GM21390 (cell line): ENCODE measurements at regions not wholly inside any gene's neighbourhood (a gene's known extent, or its start where the extent isn't known, plus 50 kb on each side); places are given as distances from the start of the nearest gene placed in this dataset.
"Not testable (repeated sequence)": the region's sequence is repeated elsewhere in the genome, so short reads cannot be mapped to it uniquely, and the experiment has no call there.

Experiments
- ATAC-seq: cut with Tn5 transposase; IDR thresholded peaks from one replicate; pipeline ENCODE4 v1.9.1; 2021; ENCODE audit not compliant: unreplicated experiment

DNA sequence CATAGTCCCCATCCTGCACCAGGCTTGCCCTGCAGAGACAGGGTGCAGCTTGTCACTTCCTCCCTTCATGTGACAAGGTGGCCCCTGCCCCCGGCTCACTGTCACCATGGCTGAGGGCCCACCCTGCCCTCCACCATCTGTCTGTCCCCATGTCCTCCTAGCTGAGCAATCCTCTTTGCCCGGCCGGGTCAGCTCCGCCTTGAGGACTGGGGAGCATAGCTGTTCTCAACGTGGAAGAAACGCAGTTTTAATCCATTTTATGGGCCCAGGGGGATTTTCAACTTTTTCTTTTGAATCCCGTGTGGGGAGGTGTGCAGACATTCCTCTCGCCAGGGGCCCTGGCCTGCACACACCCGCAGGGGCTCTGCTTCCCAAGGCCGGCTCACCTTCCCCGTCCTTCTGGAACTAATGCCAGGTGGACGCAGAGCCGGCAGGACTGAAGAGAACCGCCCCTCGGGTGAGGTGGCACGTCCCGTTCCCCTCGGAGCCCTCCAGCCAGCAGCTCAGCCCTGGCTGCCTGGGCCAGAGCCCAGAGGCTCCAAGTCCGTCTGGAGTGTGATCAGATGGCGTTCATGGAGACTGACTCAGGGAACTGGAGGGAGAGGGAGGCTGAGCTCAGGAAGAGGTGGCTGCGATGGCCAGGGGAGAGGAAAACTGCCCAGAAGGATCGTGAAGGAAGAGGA is 1108.7 kb downstream of the BRD1 start:
- ATAC-seq, result no peak

DNA sequence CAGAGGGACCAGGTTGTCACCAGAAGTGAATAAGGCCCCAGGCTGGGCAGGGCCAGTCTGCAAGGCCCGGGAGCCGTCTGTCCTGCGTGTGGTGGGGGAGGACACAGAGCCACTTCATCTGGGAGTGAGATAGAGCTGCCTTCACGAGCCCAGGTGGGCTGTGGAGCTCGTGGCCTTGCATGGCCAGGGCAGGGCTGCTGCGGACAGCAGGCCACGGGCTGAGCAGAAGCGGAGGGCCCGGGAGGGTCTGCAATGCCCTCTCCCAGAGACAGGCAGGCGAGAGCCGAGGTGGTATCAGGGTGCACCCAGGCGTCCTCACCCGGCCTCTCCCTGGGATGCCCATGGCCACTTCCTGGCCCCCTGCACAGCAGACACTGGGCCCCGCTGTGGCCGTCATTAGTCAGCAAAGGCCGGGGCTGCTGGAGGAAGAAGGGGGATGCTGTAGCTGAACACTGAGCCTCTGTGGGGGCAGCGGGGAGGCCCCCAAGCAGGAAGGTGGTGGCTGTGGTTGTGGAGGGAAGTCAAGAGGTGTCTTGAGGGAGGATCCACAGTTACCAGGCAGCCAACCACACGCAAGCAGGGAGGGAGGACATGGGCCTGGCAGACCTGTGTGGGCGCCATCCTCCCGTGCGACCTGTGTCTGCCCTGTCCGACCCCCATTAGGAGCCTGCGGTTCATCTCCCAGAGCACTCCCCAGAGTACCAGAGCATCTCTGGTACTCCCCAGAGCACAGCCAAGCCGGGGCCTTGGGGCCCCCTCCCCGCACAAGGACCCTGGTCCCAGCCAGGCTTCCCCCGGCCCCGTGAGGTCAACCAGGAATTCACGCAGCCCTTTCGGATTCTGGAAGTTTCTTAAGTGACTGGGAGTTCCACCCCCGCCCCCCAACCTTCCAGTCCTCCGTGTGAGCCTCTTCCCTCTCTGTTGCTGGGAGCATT is 1109.5 kb downstream of the BRD1 start:
- ATAC-seq, result no peak

DNA sequence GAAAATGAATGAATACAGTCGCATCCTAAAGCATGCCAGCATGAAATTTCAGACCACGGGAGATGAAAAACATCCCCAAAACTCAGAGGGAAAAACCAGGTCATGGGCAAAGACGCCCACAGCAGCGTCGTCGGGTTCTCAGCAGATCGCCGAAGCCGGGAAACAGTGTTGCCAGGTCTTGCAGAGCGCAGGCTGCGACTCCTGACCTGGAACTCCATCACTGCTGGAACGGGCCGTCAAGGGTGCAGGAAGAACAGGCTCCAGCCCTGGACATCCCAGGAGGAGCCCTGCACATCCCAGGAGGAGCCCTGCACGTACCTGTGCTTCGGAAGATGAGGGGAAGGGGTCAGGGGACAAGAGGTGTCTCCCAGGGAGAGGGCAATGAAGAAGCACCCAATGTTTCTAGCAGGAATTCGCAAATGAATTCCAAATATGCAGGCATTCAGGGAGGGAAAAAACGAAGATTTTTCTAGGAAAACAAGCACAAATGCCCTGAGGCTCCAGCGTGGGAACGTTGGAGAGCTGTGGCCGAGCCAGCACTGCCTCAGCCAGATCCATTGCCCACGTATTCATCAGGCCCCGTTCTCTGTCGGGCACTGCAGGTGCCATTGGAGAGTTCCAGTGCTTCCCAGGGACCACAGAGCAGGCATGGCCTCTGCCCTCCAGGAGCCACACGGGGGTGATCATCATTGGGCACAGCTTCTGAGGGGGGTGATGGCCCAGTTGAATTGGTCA is 1110.4 kb downstream of the BRD1 start:
- no peak for ATAC-seq

- ATAC-seq, result not testable (repeated sequence)
Observed at GRCh38 chr22:48716154-48716553, 1111.5 kb downstream of the BRD1 start.

- no peak for ATAC-seq
Observed at GRCh38 chr22:48715511-48715910, 1112.2 kb downstream of the BRD1 start.

GRCh38 chr22:48714231-48714630 is 1113.4 kb downstream of the BRD1 start:
- ATAC-seq, result no peak

DNA sequence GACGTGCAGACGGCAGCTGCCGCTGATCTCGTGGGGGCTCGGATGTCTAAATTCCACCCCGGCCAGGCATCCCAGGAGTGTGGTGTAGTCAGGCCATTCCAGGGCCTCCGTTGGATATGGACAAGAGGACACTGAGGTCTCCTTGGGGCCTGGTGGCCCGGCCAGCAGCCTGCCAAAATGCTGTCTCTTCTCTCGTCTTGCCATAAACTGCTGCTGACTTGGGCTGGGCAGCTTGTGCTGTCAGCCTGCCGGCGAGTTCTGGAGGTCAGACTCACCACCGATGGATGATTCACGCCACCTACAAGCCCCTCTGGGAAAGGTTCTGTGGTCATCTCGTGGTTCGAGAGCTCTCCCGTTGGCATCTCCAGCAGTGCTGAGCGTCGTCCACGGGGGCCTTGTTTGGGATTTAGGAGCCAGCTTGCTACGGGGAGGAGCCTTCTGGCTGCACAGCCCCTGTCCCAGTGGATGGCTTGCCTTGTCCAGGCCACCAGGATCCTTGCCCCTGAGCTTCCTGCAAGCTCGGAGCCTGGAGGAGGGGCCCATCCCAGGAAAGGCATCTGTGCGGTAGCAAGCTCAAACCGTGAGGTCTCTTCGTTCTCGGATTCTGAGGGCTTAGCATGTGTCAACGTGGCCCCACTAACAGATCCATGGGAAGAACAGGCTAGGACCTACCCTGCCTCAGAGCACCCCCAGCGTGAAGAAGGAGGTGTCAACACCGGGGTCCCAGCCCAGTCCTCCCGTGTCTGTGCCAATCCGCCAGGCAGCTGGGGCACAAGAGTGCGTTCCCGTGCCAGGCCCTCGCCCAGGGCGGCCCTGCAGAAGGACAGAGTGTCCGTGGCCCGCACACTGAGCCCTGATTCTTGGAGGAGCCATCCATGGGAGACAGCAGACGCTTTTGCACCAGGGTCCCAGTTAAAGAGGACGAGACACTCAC is 1114.1 kb downstream of the BRD1 start:
- no peak for ATAC-seq

GRCh38 chr22:48712558-48713271 is 1115.0 kb downstream of the BRD1 start:
- no peak for ATAC-seq

GRCh38 chr22:48711669-48712068 is 1116.0 kb downstream of the BRD1 start:
- ATAC-seq, result no peak

- ATAC-seq, result no peak
Observed at GRCh38 chr22:48711031-48711431, 1116.6 kb downstream of the BRD1 start.

DNA sequence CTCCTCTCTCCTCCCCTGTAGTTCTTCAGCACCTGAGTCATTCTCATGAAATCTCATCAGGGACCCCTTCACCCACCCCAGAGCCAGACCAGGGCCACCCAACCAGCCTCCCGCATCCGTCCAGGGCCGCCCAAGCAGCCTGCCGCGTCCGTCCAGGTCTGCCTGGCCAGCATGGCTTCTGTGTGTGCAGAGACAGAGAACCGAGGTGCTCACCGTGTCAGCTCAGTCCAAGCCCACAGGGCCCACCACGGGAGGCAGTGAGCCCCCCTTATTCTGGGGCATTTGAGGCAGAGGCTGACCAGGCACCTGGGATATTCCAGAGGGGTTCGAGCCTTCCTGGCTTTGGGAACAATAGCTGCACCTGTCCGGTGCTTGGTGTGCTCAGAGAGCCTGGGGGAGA is 1117.3 kb downstream of the BRD1 start:
- ATAC-seq, result no peak

DNA sequence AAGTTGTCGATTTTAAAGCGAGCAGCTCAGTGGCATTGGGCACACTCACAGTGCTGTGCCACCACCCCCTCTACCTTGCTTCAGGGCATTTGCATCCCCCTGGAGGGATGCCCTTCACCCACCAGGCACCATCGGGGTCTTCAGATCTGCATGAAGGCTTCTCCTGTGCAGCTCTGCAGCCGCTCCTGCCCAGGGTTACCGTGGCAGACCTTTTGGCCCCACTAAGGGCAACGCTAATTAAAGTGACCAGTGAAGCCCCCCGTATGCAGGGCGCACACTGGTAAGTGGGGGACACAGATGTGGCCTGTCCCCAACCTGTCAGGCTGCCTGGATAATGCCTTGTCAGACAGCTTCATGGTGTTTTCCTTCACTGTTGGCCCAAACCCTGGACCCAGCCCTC is 1117.7 kb downstream of the BRD1 start:
- ATAC-seq, result no peak

- no peak for ATAC-seq
Observed at GRCh38 chr22:48709453-48709852, 1118.2 kb downstream of the BRD1 start.

- ATAC-seq, result no peak
Observed at GRCh38 chr22:48708558-48709245, 1119.0 kb downstream of the BRD1 start.

DNA sequence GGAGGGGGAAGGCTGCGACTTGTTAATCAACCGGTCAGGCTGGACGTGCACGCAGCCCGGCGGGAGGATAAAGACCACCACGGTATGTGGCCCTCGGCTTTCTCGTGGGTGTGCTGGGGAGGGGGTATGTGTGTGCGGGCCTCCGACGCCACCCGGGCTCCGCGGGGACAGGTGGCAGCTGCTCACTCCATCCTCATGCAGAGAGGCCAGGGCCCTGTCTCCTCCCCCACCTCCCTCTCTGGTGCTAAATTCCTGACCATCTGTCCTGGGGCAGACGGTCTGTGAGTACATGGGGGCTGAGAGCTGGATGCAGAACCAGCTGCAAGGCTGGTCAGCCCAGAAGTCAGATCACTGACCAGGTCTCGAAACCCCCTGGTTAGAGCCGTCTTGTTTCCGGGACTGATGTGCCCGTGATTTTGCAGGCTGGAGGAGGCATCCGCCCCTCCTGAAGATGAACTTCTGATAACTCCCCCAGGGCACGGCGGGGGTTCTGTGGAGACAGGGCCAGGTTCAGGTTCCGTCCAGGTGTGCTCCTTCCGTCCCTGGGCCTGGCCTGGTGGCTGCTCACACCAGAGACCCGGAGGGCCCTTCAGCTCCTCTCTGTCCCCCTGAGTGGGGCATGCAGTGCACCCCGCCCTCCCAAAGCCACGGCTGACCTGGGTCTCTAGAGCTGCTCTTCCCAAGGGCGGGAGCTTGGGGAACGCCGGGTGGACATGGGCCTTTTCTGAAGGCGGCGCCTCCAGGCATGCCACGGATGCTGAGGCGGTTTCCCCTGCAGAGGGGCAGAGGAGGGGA is 1119.7 kb downstream of the BRD1 start:
- no peak for ATAC-seq

DNA sequence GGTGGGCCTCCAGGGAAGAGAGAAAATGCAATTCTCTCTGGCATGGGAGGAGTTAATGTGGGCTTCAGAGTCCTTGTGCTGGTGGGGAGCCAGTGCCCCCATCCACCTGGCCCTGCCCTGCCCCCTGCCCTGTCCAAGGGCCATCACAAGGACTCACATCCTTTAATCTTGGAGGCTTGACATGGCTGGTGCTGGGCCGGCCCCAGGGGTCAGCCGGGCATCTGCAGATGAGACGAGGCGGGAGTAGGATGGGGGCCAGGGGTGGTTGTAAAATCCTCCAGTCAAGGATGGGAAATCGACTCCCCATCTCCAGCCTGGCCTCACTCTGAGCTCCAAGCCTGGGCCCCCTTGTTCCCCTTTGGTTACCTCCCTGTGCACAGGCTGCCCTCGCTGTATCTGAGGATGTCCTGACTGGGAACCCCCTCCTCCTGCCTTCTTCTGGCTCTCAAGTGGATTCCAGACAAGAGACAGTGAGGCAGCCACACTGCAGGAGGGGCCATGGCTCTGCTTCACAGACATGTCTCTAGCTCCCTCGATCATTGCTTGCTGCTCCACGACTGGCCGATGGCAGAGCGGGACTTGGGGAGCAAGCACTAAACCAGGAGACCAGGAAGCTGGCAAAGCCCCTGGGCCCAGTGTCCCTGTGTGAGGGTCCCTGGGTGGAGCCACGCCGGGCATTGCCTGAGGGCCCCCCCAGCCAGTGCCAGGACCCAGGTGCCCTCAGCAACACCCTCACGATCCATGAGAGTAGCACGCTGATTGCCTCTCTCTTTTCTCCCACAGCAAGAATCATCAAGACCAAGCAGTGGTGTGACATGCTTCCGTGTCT is 1120.5 kb downstream of the BRD1 start:
- ATAC-seq, result no peak

- no peak for ATAC-seq
Observed at GRCh38 chr22:48705917-48706605, 1121.6 kb downstream of the BRD1 start.
